ENCODE measurements at regions not wholly inside any gene's neighbourhood (a gene's known extent, or its start where the extent isn't known, plus 50 kb on each side); places are given as distances from the start of the nearest gene placed in this dataset.

DNA sequence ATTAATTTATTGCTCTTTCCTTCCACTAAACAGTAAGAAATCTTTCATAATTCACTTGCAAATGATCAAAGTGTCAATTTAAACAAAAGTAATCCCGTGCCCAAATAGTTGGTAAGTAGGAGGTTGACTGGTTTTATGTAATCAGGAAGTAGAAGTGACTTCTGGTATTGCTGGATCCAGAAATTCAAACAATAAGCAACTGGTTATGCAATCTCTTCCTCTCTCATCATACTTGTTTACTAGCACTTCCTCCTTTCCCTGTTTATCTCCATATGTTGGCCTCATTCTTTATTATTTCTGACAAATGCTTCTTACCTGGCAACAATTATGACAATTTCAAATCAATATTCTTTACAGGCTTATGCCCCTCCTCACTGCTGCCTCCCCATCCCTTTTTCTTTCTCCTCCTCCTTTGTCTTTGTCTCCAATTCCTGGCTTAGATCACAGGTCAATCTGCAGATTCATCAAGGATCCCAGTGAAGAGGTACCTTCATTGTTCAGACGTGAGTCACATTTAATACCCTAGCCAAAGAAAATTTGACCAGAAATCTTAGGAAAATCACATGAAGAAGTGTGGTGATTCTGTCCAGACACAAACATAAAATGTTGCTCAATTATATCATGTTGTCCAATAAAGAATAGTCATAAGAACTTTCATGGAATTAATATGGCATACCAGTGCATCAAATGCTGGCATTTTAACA is 323.2 kb upstream of the PCDH7 start:
- intact Hi-C loops (cut with DNase I) = no loop called here
- Histone ChIP-seq H3K4me1 (no peaks in the 10 kb centered on the region), H3K36me3 (replicated peaks in 1 of 2; ENCODE audit: insufficient read depth in 1 of 2, low read depth in 2 of 2) (no peaks in the 10 kb centered on the region), H3K4me3 (no peak overlapping the region), H3K27ac (no peak overlapping the region), H3K9me3 (no peaks in the 10 kb centered on the region), H3K27me3 (no peaks in the 10 kb centered on the region)
- TF ChIP-seq POLR2A (IDR thresholded peaks at IDR 0.05) = no peak
- TF ChIP-seq, protein P1, sequence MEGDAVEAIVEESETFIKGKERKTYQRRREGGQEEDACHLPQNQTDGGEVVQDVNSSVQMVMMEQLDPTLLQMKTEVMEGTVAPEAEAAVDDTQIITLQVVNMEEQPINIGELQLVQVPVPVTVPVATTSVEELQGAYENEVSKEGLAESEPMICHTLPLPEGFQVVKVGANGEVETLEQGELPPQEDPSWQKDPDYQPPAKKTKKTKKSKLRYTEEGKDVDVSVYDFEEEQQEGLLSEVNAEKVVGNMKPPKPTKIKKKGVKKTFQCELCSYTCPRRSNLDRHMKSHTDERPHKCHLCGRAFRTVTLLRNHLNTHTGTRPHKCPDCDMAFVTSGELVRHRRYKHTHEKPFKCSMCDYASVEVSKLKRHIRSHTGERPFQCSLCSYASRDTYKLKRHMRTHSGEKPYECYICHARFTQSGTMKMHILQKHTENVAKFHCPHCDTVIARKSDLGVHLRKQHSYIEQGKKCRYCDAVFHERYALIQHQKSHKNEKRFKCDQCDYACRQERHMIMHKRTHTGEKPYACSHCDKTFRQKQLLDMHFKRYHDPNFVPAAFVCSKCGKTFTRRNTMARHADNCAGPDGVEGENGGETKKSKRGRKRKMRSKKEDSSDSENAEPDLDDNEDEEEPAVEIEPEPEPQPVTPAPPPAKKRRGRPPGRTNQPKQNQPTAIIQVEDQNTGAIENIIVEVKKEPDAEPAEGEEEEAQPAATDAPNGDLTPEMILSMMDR (IDR thresholded peaks at IDR 0.05) = no peak
- ATAC-seq (no peak), DNase-seq (no peak)
- 19 to 23% methylated on average over 2 of the region's 2 CpGs for WGBS, 2 donors

DNA sequence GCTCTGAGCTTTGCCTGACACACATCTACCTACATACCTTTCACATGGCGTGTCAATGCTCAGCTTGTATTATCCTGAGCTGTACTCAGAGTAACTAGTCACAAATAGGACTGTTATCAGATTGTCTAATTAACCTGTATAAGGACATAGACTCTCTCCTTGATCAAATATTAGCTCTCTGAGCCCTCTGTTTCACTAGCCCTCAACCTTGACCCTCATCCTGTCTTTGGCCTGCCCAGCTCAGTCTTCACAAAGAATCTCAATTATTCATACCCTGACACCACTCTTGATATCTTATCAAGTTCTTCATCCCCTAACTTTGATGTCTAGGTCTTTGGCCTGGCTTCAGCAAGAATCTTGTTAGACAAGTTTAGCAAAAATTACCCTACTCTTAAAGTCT is 320.7 kb upstream of the PCDH7 start:
- H3K27ac ChIP-seq = no peak overlapping the region
- H3K36me3 ChIP-seq (replicated peaks in 1 of 2; ENCODE audit: insufficient read depth in 1 of 2, low read depth in 2 of 2) = no peaks in the 10 kb centered on the region
- no peaks in the 10 kb centered on the region for H3K27me3 ChIP-seq
- no peaks in the 10 kb centered on the region for H3K4me1 ChIP-seq
- TF ChIP-seq, protein P1 (IDR thresholded peaks at IDR 0.05) = no peak
- no peak for TF ChIP-seq POLR2A (IDR thresholded peaks at IDR 0.05)
- no peak for DNase-seq
- intact Hi-C loops (cut with DNase I) = no loop called here
- 26 to 75% methylated on average over 1 of the region's 1 CpG for WGBS, 2 donors
- H3K4me3 ChIP-seq = no peak overlapping the region
- no peak for ATAC-seq
- no peaks in the 10 kb centered on the region for H3K9me3 ChIP-seq

DNA sequence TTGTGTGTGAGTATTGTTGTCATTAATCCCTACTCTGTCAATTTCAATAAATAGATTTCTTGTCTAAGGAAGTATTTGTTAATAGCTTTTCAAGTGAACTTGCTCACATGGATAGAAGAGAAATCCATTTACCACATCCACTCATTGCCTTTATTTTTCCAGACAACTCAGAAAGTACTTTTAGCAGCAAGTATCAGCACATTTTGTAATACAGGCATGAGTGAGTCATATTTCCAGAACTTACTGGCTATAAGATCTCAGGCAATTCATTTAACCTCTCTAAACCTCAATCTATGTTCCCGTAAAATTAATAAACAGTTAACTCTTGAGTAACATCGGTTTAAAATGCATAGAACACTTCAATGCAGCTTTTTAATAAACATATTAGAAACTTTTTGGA is 317.9 kb upstream of the PCDH7 start:
- DNase-seq (no peak), ATAC-seq (no peak)
- H3K4me1 ChIP-seq = no peaks in the 10 kb centered on the region
- H3K27ac ChIP-seq = no peak overlapping the region
- H3K9me3 ChIP-seq = no peaks in the 10 kb centered on the region
- no peak for TF ChIP-seq POLR2A (IDR thresholded peaks at IDR 0.05)
- TF ChIP-seq, protein P1 (IDR thresholded peaks at IDR 0.05) = no peak
- WGBS, 2 donors = 72 to 76% methylated on average over 2 of the region's 2 CpGs
- H3K27me3 ChIP-seq = no peaks in the 10 kb centered on the region
- intact Hi-C loops (cut with DNase I) = no loop called here
- no peak overlapping the region for H3K4me3 ChIP-seq
- no peaks in the 10 kb centered on the region for H3K36me3 ChIP-seq (replicated peaks in 1 of 2; ENCODE audit: insufficient read depth in 1 of 2, low read depth in 2 of 2)

DNA sequence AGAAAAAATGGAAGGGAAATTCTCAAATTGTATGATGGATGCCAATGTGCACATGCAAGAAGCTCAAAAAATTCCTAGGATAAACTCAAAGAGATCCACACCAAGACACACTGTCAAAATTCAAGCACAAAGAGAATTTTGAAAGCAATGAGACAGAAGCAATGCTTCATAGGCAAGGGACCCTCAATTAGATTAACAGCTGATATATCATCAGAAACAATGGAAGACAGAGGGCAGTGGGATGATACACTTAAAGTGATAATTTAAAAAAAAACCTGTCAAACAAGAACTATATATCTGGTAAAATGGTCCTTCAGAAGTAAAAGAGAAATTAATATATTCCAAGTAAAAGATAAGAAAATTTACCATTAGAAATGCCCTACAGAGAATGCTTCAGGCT is 306.3 kb upstream of the PCDH7 start:
- Histone ChIP-seq H3K27ac (no peak overlapping the region), H3K4me3 (no peak overlapping the region), H3K36me3 (replicated peaks in 1 of 2; ENCODE audit: insufficient read depth in 1 of 2, low read depth in 2 of 2) (no peaks in the 10 kb centered on the region), H3K9me3 (peaks cover 0 to 13% (median 0%) of the 10 kb centered on the region in 3 donors), H3K4me1 (no peaks in the 10 kb centered on the region), H3K27me3 (no peaks in the 10 kb centered on the region)
- DNase-seq (no peak), ATAC-seq (no peak)
- TF ChIP-seq, protein P1 (IDR thresholded peaks at IDR 0.05) = no peak
- TF ChIP-seq POLR2A (IDR thresholded peaks at IDR 0.05) = no peak
- intact Hi-C loops (cut with DNase I) = no loop called here

DNA sequence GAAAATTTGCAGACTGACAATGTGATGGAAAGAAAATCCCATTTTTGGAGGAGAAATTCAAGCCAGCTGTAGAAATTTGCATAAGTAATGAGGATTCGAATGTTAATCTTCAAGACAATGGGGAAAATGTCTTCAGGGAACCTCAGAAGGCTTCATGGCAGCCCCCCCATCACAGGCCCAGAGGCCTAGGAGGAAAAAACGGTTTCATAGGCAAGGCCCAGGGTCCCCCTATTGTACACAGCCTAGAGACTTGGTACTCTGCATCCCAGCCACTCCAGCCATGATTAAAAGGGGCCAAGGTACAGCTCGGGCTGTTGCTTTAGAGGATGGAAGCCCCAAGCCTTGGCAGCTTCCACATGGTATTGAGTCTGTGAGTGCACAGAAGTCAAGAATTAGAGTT is 303.6 kb upstream of the PCDH7 start:
- peaks cover 0 to 13% (median 0%) of the 10 kb centered on the region in 3 donors for H3K9me3 ChIP-seq
- intact Hi-C loops (cut with DNase I) = no loop called here
- no peak for ATAC-seq
- H3K27ac ChIP-seq = no peak overlapping the region
- TF ChIP-seq POLR2A (IDR thresholded peaks at IDR 0.05) = no peak
- TF ChIP-seq, protein P1 (IDR thresholded peaks at IDR 0.05) = no peak
- DNase-seq = no peak
- H3K27me3 ChIP-seq = no peaks in the 10 kb centered on the region
- no peaks in the 10 kb centered on the region for H3K36me3 ChIP-seq (replicated peaks in 1 of 2; ENCODE audit: insufficient read depth in 1 of 2, low read depth in 2 of 2)
- WGBS, 2 donors = 18 to 25% methylated on average over 3 of the region's 3 CpGs
- H3K4me1 ChIP-seq = no peaks in the 10 kb centered on the region
- no peak overlapping the region for H3K4me3 ChIP-seq

Data from body of pancreas (tissue), 4 donors.